Keratinocyte (primary cell): ENCODE measurements at regions not wholly inside any gene's neighbourhood (a gene's known extent, or its start where the extent isn't known, plus 50 kb on each side); places are given as distances from the start of the nearest gene placed in this dataset.

ENCODE experiments used
- DNase-seq: peaks from one replicate; pipeline ENCODE4 v3.0.0-alpha.2; 2011; ENCODE audit warnings: low read depth, missing footprints, low spot score
- FAIRE-seq: peaks from 2 replicates; lab custom pipeline; 2011; peaks lifted over from hg19 to GRCh38; lab: Jason Lieb, UNC
- H2AFZ ChIP-seq: 2 replicates; pipeline ENCODE4 v1.6.0; 2012; ENCODE audit warnings: low read length, control low read depth, inconsistent platforms; ENCODE audit not compliant: control insufficient read depth
- H3K27ac ChIP-seq: 2 replicates; pipeline ENCODE4 v1.5.1; 2011; ENCODE audit warnings: low read length; ENCODE audit not compliant: control insufficient read depth, insufficient read depth
- H3K27me3 ChIP-seq: 3 replicates; pipeline ENCODE4 v1.6.0; 2011; ENCODE audit warnings: low read length; ENCODE audit not compliant: control insufficient read depth, insufficient read depth; ENCODE audit errors: extremely low read depth
- H3K36me3 ChIP-seq, 2 experiments: 2 replicates in 1 of 2; 3 replicates in 1 of 2; pipeline ENCODE4 v1.5.1; 2011; ENCODE audit warnings: low read length in 2 of 2, mild to moderate bottlenecking in 1 of 2; ENCODE audit not compliant: control insufficient read depth in 2 of 2, insufficient read depth in 2 of 2; ENCODE audit errors: extremely low read depth in 1 of 2
- H3K4me1 ChIP-seq: 3 replicates; pipeline ENCODE4 v1.5.1; 2011; ENCODE audit warnings: low read length; ENCODE audit not compliant: control insufficient read depth, insufficient read depth; ENCODE audit errors: extremely low read depth
- H3K4me2 ChIP-seq: 3 replicates; pipeline ENCODE4 v1.6.0; 2011; ENCODE audit warnings: low read depth, low read length; ENCODE audit not compliant: control insufficient read depth, insufficient read depth; ENCODE audit errors: extremely low read depth
- H3K4me3 ChIP-seq, 3 experiments: fragments of 200-600 bp in 1 of 3; sonication (generic) in 1 of 3; 2 replicates in 2 of 3; 3 replicates in 1 of 3; pipeline ENCODE4 v1.5.1; 2011 to 2016; ENCODE audit warnings: low read length in 3 of 3, mild to moderate bottlenecking in 3 of 3, control low read depth in 2 of 3, inconsistent platforms in 1 of 3, low read depth in 1 of 3, mixed read lengths in 1 of 3, mixed run types in 1 of 3, moderate library complexity in 1 of 3; ENCODE audit not compliant: control insufficient read depth in 2 of 3, insufficient read depth in 2 of 3; ENCODE audit errors: extremely low read depth in 1 of 3
- H3K79me2 ChIP-seq: 2 replicates; pipeline ENCODE4 v1.6.0; 2012; ENCODE audit warnings: low read length; ENCODE audit not compliant: control insufficient read depth, insufficient read depth
- H3K9ac ChIP-seq: 3 replicates; pipeline ENCODE4 v1.6.0; 2011; ENCODE audit warnings: low read length; ENCODE audit not compliant: control insufficient read depth, insufficient read depth; ENCODE audit errors: extremely low read depth
- H3K9me1 ChIP-seq: 3 replicates; pipeline ENCODE4 v1.6.0; 2011; ENCODE audit warnings: low read length; ENCODE audit not compliant: control insufficient read depth, insufficient read depth; ENCODE audit errors: extremely low read depth
- H3K9me3 ChIP-seq: 2 replicates; pipeline ENCODE4 v1.5.1; 2012; ENCODE audit warnings: low read depth, low read length; ENCODE audit not compliant: control insufficient read depth
- H4K20me1 ChIP-seq: 3 replicates; pipeline ENCODE4 v1.6.0; 2011; ENCODE audit warnings: low read length; ENCODE audit not compliant: control insufficient read depth, insufficient read depth; ENCODE audit errors: extremely low read depth
- CTCF ChIP-seq, 3 experiments: IDR thresholded peaks in 1 of 3; conservative IDR thresholded peaks in 1 of 3; optimal IDR thresholded peaks in 1 of 3; 2 replicates in 2 of 3; 3 replicates in 1 of 3; pipeline versions ENCODE3 to v1.5.1; 2011; ENCODE audit warnings: low read length in 3 of 3, mild to moderate bottlenecking in 3 of 3, moderate library complexity in 2 of 3, control low read depth in 1 of 3, inconsistent platforms in 1 of 3; ENCODE audit not compliant: insufficient read depth in 2 of 3; ENCODE audit errors: extremely low read depth in 1 of 3
- EZH2 ChIP-seq: IDR thresholded peaks from one replicate; pipeline ENCODE4 v1.6.1; 2012; ENCODE audit warnings: inconsistent platforms, mild to moderate bottlenecking, low read length, moderate library complexity
- dilution Hi-C: fragments of 300-500 bp; cut with MboI; formaldehyde crosslinking; loops from one replicate; pipeline ENCODE4 v1.7.0; 2020; ENCODE audit warnings: low sequenced_read_pairs; ENCODE audit not compliant: extremely low pct_ligation_motif_present

GRCh38 chr5:132134384-132134783 is 60.8 kb downstream of the CSF2 start:
- TF ChIP-seq CTCF (optimal IDR thresholded peaks at IDR 0.05 in 1 of 3, IDR thresholded peaks at IDR 0.05 in 1 of 3, conservative IDR thresholded peaks at IDR 0.05 in 1 of 3; ENCODE audit: extremely low read depth in 1 of 3, insufficient read depth in 2 of 3, low read length in 3 of 3) (peak in 2 of 3 experiments; percentile 17 to 37), EZH2 (no peak)
- no peak for DNase-seq

GRCh38 chr5:132136906-132137305 is 63.3 kb downstream of the CSF2 start:
- no peaks in the 10 kb centered on the region for H3K79me2 ChIP-seq
- no peaks in the 10 kb centered on the region for H3K27me3 ChIP-seq
- DNase-seq (peak; percentile 73), FAIRE-seq (peak; percentile 90)
- no peaks in the 10 kb centered on the region for H3K9me3 ChIP-seq
- H3K4me3 ChIP-seq: no peak overlapping the region
- H2AFZ ChIP-seq: no peak overlapping the region
- H3K4me2 ChIP-seq: peak overlapping the region; percentile 6
- H3K36me3 ChIP-seq: no peaks in the 10 kb centered on the region
- no peak overlapping the region for H3K9ac ChIP-seq
- H3K9me1 ChIP-seq: no peaks in the 10 kb centered on the region
- TF ChIP-seq CTCF (optimal IDR thresholded peaks at IDR 0.05 in 1 of 3, IDR thresholded peaks at IDR 0.05 in 1 of 3, conservative IDR thresholded peaks at IDR 0.05 in 1 of 3; ENCODE audit: extremely low read depth in 1 of 3, insufficient read depth in 2 of 3, low read length in 3 of 3) (no peak), EZH2 (no peak)
- dilution Hi-C loops: no loop called here
- H3K27ac ChIP-seq: peak overlapping the region; percentile 62
- H4K20me1 ChIP-seq: no peaks in the 10 kb centered on the region
- H3K4me1 ChIP-seq: peaks cover 22% of the 10 kb centered on the region

More at GRCh38 chr5:132134384-132134783, 60.8 kb downstream of the CSF2 start:
- H2AFZ ChIP-seq: no peak overlapping the region
- H3K79me2 ChIP-seq: no peaks in the 10 kb centered on the region
- H3K27me3 ChIP-seq: no peaks in the 10 kb centered on the region
- no peak overlapping the region for H3K27ac ChIP-seq
- H3K9me3 ChIP-seq: peaks cover 2% of the 10 kb centered on the region
- H4K20me1 ChIP-seq: no peaks in the 10 kb centered on the region
- no peaks in the 10 kb centered on the region for H3K36me3 ChIP-seq
- FAIRE-seq: peak; percentile 80
- H3K9me1 ChIP-seq: no peaks in the 10 kb centered on the region
- H3K4me3 ChIP-seq: no peak overlapping the region
- H3K9ac ChIP-seq: no peak overlapping the region
- dilution Hi-C loops: no loop called here
- no peak overlapping the region for H3K4me2 ChIP-seq
- H3K4me1 ChIP-seq: peaks cover 22% of the 10 kb centered on the region
